Progenitor cell of endocrine pancreas (in vitro differentiated cells): ENCODE measurements at regions not wholly inside any gene's neighbourhood (a gene's known extent, or its start where the extent isn't known, plus 50 kb on each side); places are given as distances from the start of the nearest gene placed in this dataset.

Experiments
- DNase-seq: peaks from one replicate; pipeline ENCODE4 v3.0.0; 2021; ENCODE audit warnings: low spot score; ENCODE audit not compliant: unreplicated experiment
- H3K27ac Mint-ChIP-seq: 2 replicates; pipeline ENCODE4 v1.8.0; 2021; ENCODE audit warnings: mild to moderate bottlenecking, moderate library complexity, mixed read lengths
- H3K27me3 Mint-ChIP-seq: 2 replicates; pipeline ENCODE4 v1.8.0; 2021; ENCODE audit warnings: mixed read lengths
- H3K36me3 Mint-ChIP-seq: 2 replicates; pipeline ENCODE4 v1.8.0; 2022; ENCODE audit warnings: mixed read lengths; ENCODE audit not compliant: insufficient read depth
- H3K4me1 Mint-ChIP-seq: 2 replicates; pipeline ENCODE4 v1.8.0; 2021; ENCODE audit warnings: low read depth, mixed read lengths
- H3K4me3 Mint-ChIP-seq: 2 replicates; pipeline ENCODE4 v1.8.0; 2021; ENCODE audit warnings: low read depth, mild to moderate bottlenecking, moderate library complexity, mixed read lengths
- H3K9me3 Mint-ChIP-seq: 2 replicates; pipeline ENCODE4 v1.8.0; 2021; ENCODE audit warnings: low read depth, mixed read lengths
- TF ChIP-seq, protein P1 (sequence below): fragments of 200-600 bp; sonication (generic); IDR thresholded peaks from one replicate; pipeline ENCODE4 v1.5.0; 2021; ENCODE audit warnings: antibody characterized with exemption, mild to moderate bottlenecking; ENCODE audit not compliant: unreplicated experiment

DNA sequence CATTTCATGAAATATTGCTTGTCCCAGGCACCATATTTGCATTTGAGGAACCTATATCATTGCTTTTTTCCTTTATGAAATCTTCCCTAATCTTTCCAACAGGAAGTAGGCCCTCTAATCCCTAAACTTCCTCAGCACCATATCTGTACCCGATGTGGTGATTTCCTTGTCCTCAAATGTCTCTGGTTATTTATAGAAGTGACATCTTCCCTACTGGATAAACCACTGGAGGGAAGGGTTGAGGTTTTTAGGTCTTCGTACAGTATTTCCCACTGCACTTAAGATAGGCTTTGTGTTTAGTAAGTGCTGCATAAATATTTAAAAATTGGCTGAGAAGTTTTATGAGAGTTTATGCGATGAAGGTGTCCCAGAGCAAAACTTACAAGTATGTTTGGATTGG lies 54.9 kb upstream of the TMEM170B start:
- peaks cover 9% of the 10 kb centered on the region for H3K4me1 Mint-ChIP-seq
- H3K27ac Mint-ChIP-seq = no peak overlapping the region
- no peak overlapping the region for H3K4me3 Mint-ChIP-seq
- H3K9me3 Mint-ChIP-seq = peaks cover 3% of the 10 kb centered on the region
- H3K27me3 Mint-ChIP-seq = peaks cover 38% of the 10 kb centered on the region
- no peak for DNase-seq
- H3K36me3 Mint-ChIP-seq = no peaks in the 10 kb centered on the region
- TF ChIP-seq, protein P1, sequence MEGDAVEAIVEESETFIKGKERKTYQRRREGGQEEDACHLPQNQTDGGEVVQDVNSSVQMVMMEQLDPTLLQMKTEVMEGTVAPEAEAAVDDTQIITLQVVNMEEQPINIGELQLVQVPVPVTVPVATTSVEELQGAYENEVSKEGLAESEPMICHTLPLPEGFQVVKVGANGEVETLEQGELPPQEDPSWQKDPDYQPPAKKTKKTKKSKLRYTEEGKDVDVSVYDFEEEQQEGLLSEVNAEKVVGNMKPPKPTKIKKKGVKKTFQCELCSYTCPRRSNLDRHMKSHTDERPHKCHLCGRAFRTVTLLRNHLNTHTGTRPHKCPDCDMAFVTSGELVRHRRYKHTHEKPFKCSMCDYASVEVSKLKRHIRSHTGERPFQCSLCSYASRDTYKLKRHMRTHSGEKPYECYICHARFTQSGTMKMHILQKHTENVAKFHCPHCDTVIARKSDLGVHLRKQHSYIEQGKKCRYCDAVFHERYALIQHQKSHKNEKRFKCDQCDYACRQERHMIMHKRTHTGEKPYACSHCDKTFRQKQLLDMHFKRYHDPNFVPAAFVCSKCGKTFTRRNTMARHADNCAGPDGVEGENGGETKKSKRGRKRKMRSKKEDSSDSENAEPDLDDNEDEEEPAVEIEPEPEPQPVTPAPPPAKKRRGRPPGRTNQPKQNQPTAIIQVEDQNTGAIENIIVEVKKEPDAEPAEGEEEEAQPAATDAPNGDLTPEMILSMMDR = no peak

DNA sequence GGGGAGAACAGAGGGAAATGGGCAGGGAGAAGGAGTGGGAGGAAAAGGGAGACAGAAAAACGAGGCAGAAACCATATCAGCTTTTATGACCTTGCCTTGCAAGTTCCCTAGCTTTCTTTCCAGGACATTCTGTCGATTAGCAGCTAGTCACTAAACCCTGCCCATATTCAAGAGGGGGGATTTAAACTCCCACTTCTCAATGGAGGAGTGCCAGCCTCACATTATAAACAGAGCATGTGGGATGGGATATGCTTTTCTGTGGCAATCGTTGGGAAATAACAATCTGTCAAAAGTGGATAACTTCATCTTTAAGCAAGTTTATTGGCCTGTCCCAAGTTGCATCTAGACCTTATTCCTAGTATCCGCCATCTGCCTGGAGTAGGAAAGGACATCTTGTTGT lies 57.0 kb upstream of the TMEM170B start:
- TF ChIP-seq, protein P1 = no peak
- peaks cover 50% of the 10 kb centered on the region for H3K27me3 Mint-ChIP-seq
- H3K36me3 Mint-ChIP-seq = no peaks in the 10 kb centered on the region
- H3K9me3 Mint-ChIP-seq = peaks cover 3% of the 10 kb centered on the region
- H3K27ac Mint-ChIP-seq = no peak overlapping the region
- peaks cover 13% of the 10 kb centered on the region for H3K4me1 Mint-ChIP-seq
- no peak for DNase-seq
- no peak overlapping the region for H3K4me3 Mint-ChIP-seq

DNA sequence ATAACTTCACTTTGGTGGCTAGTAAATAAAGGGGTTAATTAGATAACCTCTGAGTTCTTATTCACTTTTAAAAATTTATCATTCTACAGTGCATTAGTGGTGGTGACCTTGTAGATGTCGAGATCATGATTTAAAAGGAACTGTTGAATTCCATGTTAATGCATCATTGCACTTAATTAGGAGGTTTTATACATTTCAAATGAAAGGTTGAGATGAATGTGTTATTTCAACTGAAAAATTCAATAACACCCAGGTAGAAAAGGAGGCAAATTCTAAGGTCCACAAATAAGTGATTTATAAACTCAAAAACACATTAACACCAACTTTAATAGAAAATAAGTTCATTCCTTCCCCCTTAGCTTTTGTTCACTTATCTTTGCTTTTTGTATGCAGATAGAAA lies 58.3 kb upstream of the TMEM170B start:
- Mint-ChIP-seq H3K27me3 (peaks cover 47% of the 10 kb centered on the region), H3K4me1 (peaks cover 13% of the 10 kb centered on the region), H3K9me3 (peaks cover 3% of the 10 kb centered on the region), H3K4me3 (no peak overlapping the region), H3K27ac (no peak overlapping the region), H3K36me3 (no peaks in the 10 kb centered on the region)
- TF ChIP-seq, protein P1 = no peak
- DNase-seq = no peak

DNA sequence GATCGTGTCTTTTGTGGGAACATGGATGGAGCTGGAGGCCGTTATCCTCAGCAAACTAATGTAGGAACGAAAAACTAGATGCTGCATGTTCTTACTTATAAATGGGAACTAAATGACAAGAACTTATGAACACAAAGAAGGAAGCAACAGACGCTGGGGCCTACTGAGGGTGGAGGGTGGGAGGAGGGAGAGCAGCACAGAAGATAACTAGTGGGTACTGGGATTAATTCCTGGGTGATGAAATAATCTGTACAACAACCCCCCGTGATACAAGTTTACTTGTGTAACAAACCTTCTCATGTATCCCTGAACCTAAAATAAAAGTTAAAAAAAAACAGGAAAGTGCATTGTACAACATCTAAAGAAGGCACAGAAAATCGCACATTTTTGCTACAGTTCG lies 59.0 kb upstream of the TMEM170B start:
- Mint-ChIP-seq H3K9me3 (peaks cover 3% of the 10 kb centered on the region), H3K27ac (no peak overlapping the region), H3K36me3 (no peaks in the 10 kb centered on the region), H3K27me3 (peaks cover 53% of the 10 kb centered on the region), H3K4me1 (peaks cover 14% of the 10 kb centered on the region), H3K4me3 (no peak overlapping the region)
- DNase-seq = no peak
- TF ChIP-seq, protein P1 = no peak

DNA sequence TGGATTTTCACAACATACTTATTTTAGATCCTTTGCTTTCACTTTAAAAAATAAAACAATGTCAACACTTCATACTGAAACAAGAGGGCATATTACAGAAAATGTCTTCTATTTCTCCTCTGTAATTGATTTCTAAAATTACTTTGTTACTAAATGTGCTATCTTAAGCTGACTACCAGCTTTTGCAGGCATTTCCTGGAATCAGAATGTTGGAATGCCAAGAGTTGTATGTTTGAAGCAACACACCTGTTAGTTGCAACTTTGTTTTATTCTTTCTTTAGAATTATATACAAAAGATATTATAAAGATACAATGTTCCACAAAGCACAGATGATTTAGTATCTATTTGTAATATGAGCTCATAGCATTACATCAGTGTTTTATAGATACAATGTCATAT lies 62.5 kb upstream of the TMEM170B start:
- Mint-ChIP-seq H3K9me3 (peaks cover 3% of the 10 kb centered on the region), H3K27ac (no peak overlapping the region), H3K27me3 (peaks cover 48% of the 10 kb centered on the region), H3K4me3 (no peak overlapping the region), H3K36me3 (no peaks in the 10 kb centered on the region), H3K4me1 (peaks cover 14% of the 10 kb centered on the region)
- DNase-seq = no peak
- TF ChIP-seq, protein P1 = no peak
